ENCODE measurements at regions not wholly inside any gene's neighbourhood (a gene's known extent, or its start where the extent isn't known, plus 50 kb on each side); places are given as distances from the start of the nearest gene placed in this dataset.

- no peak overlapping the region for H3K4me3 ChIP-seq (ENCODE audit: low read depth, low read length)
- TF ChIP-seq CTCF (IDR thresholded peaks at IDR 0.05; ENCODE audit: low read depth, low read length), result no peak
Measured at GRCh38 chr6:146957181-146958093, 246.8 kb upstream of the STXBP5 start.

- TF ChIP-seq CTCF (IDR thresholded peaks at IDR 0.05; ENCODE audit: low read depth, low read length), result no peak
- no peak overlapping the region for H3K4me3 ChIP-seq (ENCODE audit: low read depth, low read length)
Measured at GRCh38 chr6:146961831-146962230, 242.4 kb upstream of the STXBP5 start.

GRCh38 chr6:146962329-146962728 lies 241.9 kb upstream of the STXBP5 start:
- no peak for TF ChIP-seq CTCF (IDR thresholded peaks at IDR 0.05; ENCODE audit: low read depth, low read length)
- H3K4me3 ChIP-seq (ENCODE audit: low read depth, low read length), result no peak overlapping the region

- TF ChIP-seq CTCF (IDR thresholded peaks at IDR 0.05; ENCODE audit: low read depth, low read length), result no peak
- H3K4me3 ChIP-seq (ENCODE audit: low read depth, low read length), result no peak overlapping the region
Measured at GRCh38 chr6:146965110-146965689, 239.0 kb upstream of the STXBP5 start.

GRCh38 chr6:146968041-146968760 lies 236.0 kb upstream of the STXBP5 start:
- H3K4me3 ChIP-seq (ENCODE audit: low read depth, low read length), result no peak overlapping the region
- no peak for TF ChIP-seq CTCF (IDR thresholded peaks at IDR 0.05; ENCODE audit: low read depth, low read length)

- no peak for TF ChIP-seq CTCF (IDR thresholded peaks at IDR 0.05; ENCODE audit: low read depth, low read length)
Measured at GRCh38 chr6:146972546-146972945, 231.7 kb upstream of the STXBP5 start.

More at GRCh38 chr6:146972546-146972945, 231.7 kb upstream of the STXBP5 start:
- no peak overlapping the region for H3K4me3 ChIP-seq (ENCODE audit: low read depth, low read length)

Measured in WI38 (cell line).